SK-N-SH (cell line): ENCODE measurements at regions not wholly inside any gene's neighbourhood (a gene's known extent, or its start where the extent isn't known, plus 50 kb on each side); places are given as distances from the start of the nearest gene placed in this dataset.

Experiments used
- CTCF ChIA-PET: fragments of 300-600, 350-600 bp; formaldehyde crosslinking; extraction: SDS; loops from one replicate; lab custom pipeline; 2021; lab: Yijun Ruan, JAX
- POLR2A ChIA-PET: fragments of 350-600 bp; sonication (Branson Sonifier 250); formaldehyde crosslinking; extraction: SDS; loops from one replicate; lab custom pipeline; 2020; ENCODE audit warnings: antibody characterized with exemption, inconsistent platforms; lab: Yijun Ruan, JAX
- DNase-seq: peaks from one replicate; pipeline ENCODE4 v3.0.0; 2012
- H2AFZ ChIP-seq: fragments of 200-600 bp; sonication (generic); 2 replicates; pipeline ENCODE4 v1.8.1; 2016; ENCODE audit warnings: antibody characterized with exemption, mild to moderate bottlenecking, low read depth
- H3F3A ChIP-seq: fragments of 200-600 bp; sonication (generic); replicated peaks from 2 replicates; pipeline ENCODE3; 2016; ENCODE audit warnings: antibody characterized with exemption, mild to moderate bottlenecking; ENCODE audit not compliant: insufficient read depth
- H3K27ac ChIP-seq, 2 experiments: fragments of 200-500 bp in 1 of 2; fragments of 200-600 bp in 1 of 2; sonication (Bioruptor generic) in 1 of 2; sonication (generic), shearing (Covaris generic) in 1 of 2; 2 replicates each; pipeline versions ENCODE4 v1.5.1 to v1.6.1; 2014 to 2016; ENCODE audit warnings: low read depth in 2 of 2, inconsistent platforms in 1 of 2, low read length in 1 of 2, mild to moderate bottlenecking in 1 of 2, mixed read lengths in 1 of 2
- H3K27me3 ChIP-seq: fragments of 200-600 bp; sonication (generic), shearing (Covaris generic); 2 replicates; pipeline ENCODE4 v1.6.1; 2016; ENCODE audit warnings: mixed run types; ENCODE audit not compliant: insufficient read depth
- H3K36me3 ChIP-seq, 2 experiments: fragments of 200-500 bp in 1 of 2; fragments of 200-600 bp in 1 of 2; sonication (Bioruptor generic) in 1 of 2; sonication (generic) in 1 of 2; replicated peaks in 1 of 2; 2 replicates each; pipeline versions ENCODE3 to v1.5.1; 2014 to 2016; ENCODE audit warnings: low read length in 1 of 2, mild to moderate bottlenecking in 1 of 2; ENCODE audit not compliant: insufficient read depth in 2 of 2, control insufficient read depth in 1 of 2
- H3K4me1 ChIP-seq, 2 experiments: fragments of 200-500 bp in 1 of 2; fragments of 200-600 bp in 1 of 2; sonication (Bioruptor generic) in 1 of 2; sonication (generic), shearing (Covaris generic) in 1 of 2; 2 replicates each; pipeline versions ENCODE4 v1.5.1 to v1.6.1; 2014 to 2016; ENCODE audit warnings: low read depth in 1 of 2, low read length in 1 of 2, mixed run types in 1 of 2; ENCODE audit not compliant: insufficient read depth in 2 of 2, control insufficient read depth in 1 of 2
- H3K4me2 ChIP-seq: fragments of 200-600 bp; sonication (generic), shearing (Covaris generic); 2 replicates; pipeline ENCODE4 v1.6.1; 2017; ENCODE audit warnings: mixed run types
- H3K4me3 ChIP-seq, 2 experiments: fragments of 200-500 bp in 1 of 2; fragments of 200-600 bp in 1 of 2; sonication (Bioruptor generic) in 1 of 2; sonication (generic), shearing (Covaris generic) in 1 of 2; 2 replicates each; pipeline versions ENCODE4 v1.5.1 to v1.8.1; 2014 to 2016; ENCODE audit warnings: low read depth in 2 of 2, inconsistent platforms in 1 of 2, low read length in 1 of 2, mild to moderate bottlenecking in 1 of 2, mixed read lengths in 1 of 2, moderate library complexity in 1 of 2
- H3K79me2 ChIP-seq: fragments of 200-600 bp; sonication (generic); 2 replicates; pipeline ENCODE4 v1.8.1; 2017; ENCODE audit warnings: mild to moderate bottlenecking; ENCODE audit not compliant: insufficient read depth
- H3K9ac ChIP-seq: fragments of 200-600 bp; sonication (generic); 2 replicates; pipeline ENCODE4 v1.6.1; 2017; ENCODE audit warnings: mixed run types
- H3K9me2 ChIP-seq: fragments of 200-600 bp; sonication (generic); 2 replicates; pipeline ENCODE4 v1.6.1; 2017; ENCODE audit warnings: mixed run types
- H3K9me3 ChIP-seq: fragments of 200-600 bp; sonication (generic); 2 replicates; pipeline ENCODE4 v1.6.1; 2017; ENCODE audit warnings: mixed run types, mild to moderate bottlenecking, moderate library complexity
- H4K20me1 ChIP-seq: fragments of 200-600 bp; sonication (generic); 2 replicates; pipeline ENCODE4 v1.6.1; 2017; ENCODE audit warnings: mild to moderate bottlenecking, mixed run types; ENCODE audit not compliant: insufficient read depth
- CTCF ChIP-seq: fragments of 200-600 bp; sonication (generic); IDR thresholded peaks from 2 replicates; pipeline ENCODE4 v1.6.1; 2017; ENCODE audit warnings: antibody characterized with exemption, mild to moderate bottlenecking, moderate library complexity
- FOXM1 ChIP-seq: IDR thresholded peaks from 2 replicates; pipeline ENCODE4 v1.4.0; 2012; ENCODE audit warnings: low read depth, mild to moderate bottlenecking
- GATA2 ChIP-seq: sonication (generic); formaldehyde crosslinking; IDR thresholded peaks from 2 replicates; pipeline ENCODE4 v1.5.0; 2020; ENCODE audit warnings: mild to moderate bottlenecking, missing genetic modification reagents
- RAD21 ChIP-seq: IDR thresholded peaks from 2 replicates; pipeline ENCODE4 v1.6.1; 2012; ENCODE audit warnings: mild to moderate bottlenecking, low read length
- RFX5 ChIP-seq: IDR thresholded peaks from 2 replicates; pipeline ENCODE4 v1.6.1; 2012; ENCODE audit warnings: mild to moderate bottlenecking, improper control_type of control experiment, low read length
- TCF12 ChIP-seq: IDR thresholded peaks from 2 replicates; pipeline ENCODE4 v1.4.0; 2012
- TEAD4 ChIP-seq: IDR thresholded peaks from 2 replicates; pipeline ENCODE4 v1.4.0; 2012; ENCODE audit warnings: mild to moderate bottlenecking, borderline replicate concordance; ENCODE audit not compliant: insufficient read depth
- USF1 ChIP-seq: IDR thresholded peaks from 2 replicates; pipeline ENCODE4 v1.4.0; 2012; ENCODE audit warnings: low read depth, borderline replicate concordance
- ZBTB33 ChIP-seq: IDR thresholded peaks from 2 replicates; pipeline ENCODE4 v1.4.0; 2012; ENCODE audit warnings: low read depth, borderline replicate concordance
- WGBS: methylation state at CpG from one replicate; pipeline ENCODE4 v1.1.6; 2017; ENCODE audit warnings: low lambda C conversion rate; 5-methylcytosine and 5-hydroxymethylcytosine counted together
- TF ChIP-seq, protein P1 (sequence below): fragments of 150-350 bp; IDR thresholded peaks from 2 replicates; pipeline ENCODE4 v1.6.1; 2017; ENCODE audit warnings: antibody characterized with exemption, low read length, low read depth, borderline replicate concordance

- Histone ChIP-seq H4K20me1 (no peaks in the 10 kb centered on the region), H3K79me2 (no peaks in the 10 kb centered on the region), H3K9ac (no peak overlapping the region), H3K27ac (no peak overlapping the region), H3K36me3 (no peaks in the 10 kb centered on the region), H3K4me3 (no peak overlapping the region), H3K4me1 (peaks cover 0 to 2% of the 10 kb centered on the region in 2 experiments; a peak in 2 of 4 replicates), H3K27me3 (no peaks in the 10 kb centered on the region), H3F3A (peaks cover 7% of the 10 kb centered on the region), H3K4me2 (no peak overlapping the region), H3K9me3 (no peaks in the 10 kb centered on the region), H2AFZ (peak overlapping the region; percentile 5; the same call in 1 of the 2 replicates), H3K9me2 (no peaks in the 10 kb centered on the region)
- ChIA-PET CTCF (no interaction called here), POLR2A (no interaction called here)
- WGBS = 35% methylated on average over 13 of the region's 13 CpGs
- no peak for DNase-seq
- no peak for TF ChIP-seq GATA2 (CRISPR knock-in tag)
- no peak for TF ChIP-seq FOXM1
- TF ChIP-seq RAD21 = no peak
- TF ChIP-seq TCF12 = no peak
- no peak for TF ChIP-seq ZBTB33
- no peak for TF ChIP-seq CTCF
- TF ChIP-seq, protein P1, sequence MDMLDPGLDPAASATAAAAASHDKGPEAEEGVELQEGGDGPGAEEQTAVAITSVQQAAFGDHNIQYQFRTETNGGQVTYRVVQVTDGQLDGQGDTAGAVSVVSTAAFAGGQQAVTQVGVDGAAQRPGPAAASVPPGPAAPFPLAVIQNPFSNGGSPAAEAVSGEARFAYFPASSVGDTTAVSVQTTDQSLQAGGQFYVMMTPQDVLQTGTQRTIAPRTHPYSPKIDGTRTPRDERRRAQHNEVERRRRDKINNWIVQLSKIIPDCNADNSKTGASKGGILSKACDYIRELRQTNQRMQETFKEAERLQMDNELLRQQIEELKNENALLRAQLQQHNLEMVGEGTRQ = no peak
- TF ChIP-seq USF1 = no peak
- no peak for TF ChIP-seq RFX5
- TF ChIP-seq TEAD4 = no peak
Observed at GRCh38 chr7:119724041-119724792, 548.8 kb upstream of the KCND2 start.
